CD14-positive monocyte (primary cell): ENCODE measurements at regions not wholly inside any gene's neighbourhood (a gene's known extent, or its start where the extent isn't known, plus 50 kb on each side); places are given as distances from the start of the nearest gene placed in this dataset.

Experiments
- DNase-seq, 3 donors: peaks; one replicate each; pipeline ENCODE4 v3.0.0-alpha.2; 2011 to 2022
- H2AFZ ChIP-seq: 2 replicates; pipeline ENCODE4 v1.6.0; 2012; ENCODE audit warnings: mild to moderate bottlenecking, low read depth, low read length, inconsistent platforms; ENCODE audit not compliant: insufficient read depth, poor library complexity, severe bottlenecking
- H3K27ac ChIP-seq, 2 donors: 1 replicate in 1 of 2; 2 replicates in 1 of 2; pipeline ENCODE4 v1.5.1; 2012 to 2013; ENCODE audit warnings: low read length in 2 of 2, control low read depth in 1 of 2, inconsistent platforms in 1 of 2, low read depth in 1 of 2, mild to moderate bottlenecking in 1 of 2
- H3K27me3 ChIP-seq, 2 donors: one replicate each; pipeline versions ENCODE4 v1.6.0 to v1.6.1; 2011 to 2013; ENCODE audit warnings: low read length in 2 of 2; ENCODE audit not compliant: control insufficient read depth in 2 of 2, insufficient read depth in 2 of 2
- H3K36me3 ChIP-seq, 2 donors: replicated peaks in 1 of 2; 1 replicate in 1 of 2; 2 replicates in 1 of 2; pipeline versions ENCODE4 v1.5.1 to v1.6.1; 2012 to 2013; ENCODE audit warnings: low read length in 2 of 2, control low read depth in 1 of 2, inconsistent platforms in 1 of 2, mild to moderate bottlenecking in 1 of 2; ENCODE audit not compliant: insufficient read depth in 2 of 2, control insufficient read depth in 1 of 2
- H3K4me1 ChIP-seq, 2 donors: 1 replicate in 1 of 2; 2 replicates in 1 of 2; pipeline versions ENCODE4 v1.5.1 to v1.6.1; 2012 to 2013; ENCODE audit warnings: low read length in 2 of 2, control low read depth in 1 of 2, inconsistent platforms in 1 of 2, mild to moderate bottlenecking in 1 of 2, moderate library complexity in 1 of 2; ENCODE audit not compliant: insufficient read depth in 2 of 2, control insufficient read depth in 1 of 2
- H3K4me2 ChIP-seq: replicated peaks from 2 replicates; pipeline ENCODE3; 2012; ENCODE audit warnings: low read length, moderate library complexity, mild to moderate bottlenecking; ENCODE audit not compliant: poor library complexity, severe bottlenecking; ENCODE audit errors: extremely low read depth
- H3K4me3 ChIP-seq, 3 experiments: fragments of 200-600 bp in 1 of 3; sonication (generic) in 1 of 3; replicated peaks in 1 of 3; 1 replicate in 2 of 3; 2 replicates in 1 of 3; pipeline ENCODE4 v1.5.1; 2011 to 2013; ENCODE audit warnings: low read length in 3 of 3, mild to moderate bottlenecking in 3 of 3, control low read depth in 2 of 3, low read depth in 2 of 3, inconsistent platforms in 1 of 3, moderate library complexity in 1 of 3
- H3K79me2 ChIP-seq: 2 replicates; pipeline ENCODE4 v1.6.0; 2012; ENCODE audit warnings: mild to moderate bottlenecking, control low read depth, inconsistent platforms, low read length, moderate library complexity; ENCODE audit not compliant: insufficient read depth
- H3K9ac ChIP-seq: 2 replicates; pipeline ENCODE4 v1.6.0; 2017; ENCODE audit warnings: low read length, mild to moderate bottlenecking; ENCODE audit not compliant: insufficient read depth, poor library complexity, severe bottlenecking
- H3K9me3 ChIP-seq, 2 donors: replicated peaks in 1 of 2; 1 replicate in 1 of 2; 2 replicates in 1 of 2; pipeline versions ENCODE4 v1.5.1 to v1.6.1; 2012 to 2013; ENCODE audit warnings: low read length in 2 of 2, control low read depth in 1 of 2; ENCODE audit not compliant: control insufficient read depth in 1 of 2, insufficient read depth in 1 of 2
- H4K20me1 ChIP-seq: 2 replicates; pipeline ENCODE4 v1.6.0; 2012; ENCODE audit warnings: mild to moderate bottlenecking, low read length, control low read depth, moderate library complexity; ENCODE audit not compliant: insufficient read depth
- H3K27ac Mint-ChIP-seq, 7 donors: one replicate each; pipeline ENCODE4 v1.8.0; 2020; ENCODE audit warnings: mild to moderate bottlenecking in 7 of 7, mixed read lengths in 7 of 7, moderate library complexity in 6 of 7, inconsistent platforms in 2 of 7
- H3K27me3 Mint-ChIP-seq, 3 donors: one replicate each; pipeline ENCODE4 v1.8.0; 2021 to 2022; ENCODE audit warnings: low read depth in 3 of 3, mild to moderate bottlenecking in 3 of 3, mixed read lengths in 3 of 3, moderate library complexity in 3 of 3, inconsistent platforms in 1 of 3
- H3K36me3 Mint-ChIP-seq, 2 donors: one replicate each; pipeline ENCODE4 v1.8.0; 2020; ENCODE audit warnings: mixed read lengths in 2 of 2, inconsistent platforms in 1 of 2, mild to moderate bottlenecking in 1 of 2
- H3K4me1 Mint-ChIP-seq: one replicate; pipeline ENCODE4 v1.8.0; 2020; ENCODE audit warnings: mild to moderate bottlenecking, mixed read lengths
- H3K4me3 Mint-ChIP-seq, 2 donors: one replicate each; pipeline ENCODE4 v1.8.0; 2020; ENCODE audit warnings: mild to moderate bottlenecking in 2 of 2, mixed read lengths in 2 of 2, moderate library complexity in 1 of 2
- H3K9me3 Mint-ChIP-seq, 7 donors: one replicate each; pipeline ENCODE4 v1.8.0; 2020 to 2022; ENCODE audit warnings: mixed read lengths in 7 of 7, mild to moderate bottlenecking in 6 of 7, moderate library complexity in 6 of 7, inconsistent platforms in 2 of 7
- CTCF ChIP-seq: fragments of 200-600 bp; IDR thresholded peaks from one replicate; pipeline ENCODE4 v1.8.0; 2022; ENCODE audit warnings: antibody characterized with exemption, mild to moderate bottlenecking
- WGBS: methylation state at CpG from one replicate; pipeline ENCODE4 v1.1.5; 2013; ENCODE audit warnings: missing lambda C conversion rate; ENCODE audit not compliant: insufficient coverage; 5-methylcytosine and 5-hydroxymethylcytosine counted together
- intact Hi-C, 2 donors: fragments of 100-400 bp; cut with micrococcal nuclease; formaldehyde crosslinking; loops; one replicate each; pipeline versions ENCODE4 v1.15.0 to v1.15.1; 2023

DNA sequence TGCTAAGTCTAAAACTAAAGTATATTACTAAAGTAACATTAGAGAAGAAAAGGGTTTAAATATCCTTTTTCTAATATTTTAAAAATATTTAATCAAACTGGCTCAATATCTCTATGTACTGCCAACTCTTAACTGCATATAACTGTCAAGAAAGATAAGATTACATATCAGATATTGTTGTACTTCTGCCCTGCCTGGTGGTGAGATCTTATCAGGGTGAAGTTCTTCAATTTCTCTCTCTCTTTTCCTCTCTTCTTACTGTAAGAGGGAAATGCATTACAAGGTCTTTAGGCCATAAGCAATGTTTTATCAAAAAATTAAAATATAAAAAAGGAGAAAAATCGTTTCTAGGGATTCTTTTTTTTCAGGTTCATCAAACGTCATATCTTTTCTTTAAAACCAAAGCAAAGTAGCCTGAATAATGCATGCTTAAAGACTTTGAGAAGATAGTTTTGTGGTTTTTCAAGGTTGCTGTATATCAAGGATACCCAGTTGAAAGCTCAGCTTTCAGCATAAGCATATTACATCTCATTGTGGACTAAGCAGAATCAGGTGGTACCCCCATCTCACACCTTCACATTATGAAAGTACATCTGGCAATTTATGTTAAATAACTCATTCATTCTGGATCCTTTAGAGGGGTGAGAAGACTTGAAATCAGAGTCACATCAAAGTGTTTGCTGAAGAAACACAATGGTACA, 1625.7 kb upstream of the SLC10A2 start:
- Histone ChIP-seq H3K4me1 (no peaks in the 10 kb centered on the region), H2AFZ (no peak overlapping the region), H3K4me3 (no peak overlapping the region), H4K20me1 (no peaks in the 10 kb centered on the region), H3K9ac (no peak overlapping the region), H3K9me3 (no peaks in the 10 kb centered on the region), H3K27ac (no peak overlapping the region), H3K79me2 (no peaks in the 10 kb centered on the region), H3K4me2 (no peak overlapping the region), H3K36me3 (no peaks in the 10 kb centered on the region), H3K27me3 (no peaks in the 10 kb centered on the region)
- peaks cover 0 to 7% (median 4%) of the 10 kb centered on the region in 7 donors for H3K9me3 Mint-ChIP-seq
- no peak overlapping the region for H3K27ac Mint-ChIP-seq
- intact Hi-C loops, result no loop called here
- H3K36me3 Mint-ChIP-seq, result no peaks in the 10 kb centered on the region
- H3K27me3 Mint-ChIP-seq, result no peaks in the 10 kb centered on the region
- WGBS, result no CpG with 5 or more reads among the region's 2 CpGs
- H3K4me1 Mint-ChIP-seq, result no peaks in the 10 kb centered on the region
- no peak for DNase-seq
- no peak for TF ChIP-seq CTCF
- H3K4me3 Mint-ChIP-seq, result no peak overlapping the region

DNA sequence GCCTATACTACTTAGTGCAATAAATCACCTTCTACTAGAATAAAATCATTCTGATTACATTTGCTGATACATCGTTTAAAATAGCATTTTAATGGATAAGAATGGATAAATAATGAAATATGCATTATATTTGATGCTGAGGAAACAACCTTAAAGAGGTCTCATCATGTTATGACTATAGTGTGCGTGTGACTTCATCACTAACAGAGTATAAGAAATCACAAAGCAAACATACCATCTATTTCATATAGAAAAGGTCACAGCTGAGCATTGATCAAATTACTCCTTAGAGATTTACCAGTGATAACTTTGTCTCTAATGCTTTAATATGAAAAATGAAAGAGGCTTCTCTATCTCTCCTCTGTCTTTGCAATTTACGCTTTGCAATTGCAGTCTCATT, 1620.3 kb upstream of the SLC10A2 start:
- Histone ChIP-seq H3K36me3 (no peaks in the 10 kb centered on the region), H3K4me1 (no peaks in the 10 kb centered on the region), H3K9ac (no peak overlapping the region), H3K4me2 (no peak overlapping the region), H3K9me3 (no peaks in the 10 kb centered on the region), H3K27me3 (no peaks in the 10 kb centered on the region), H4K20me1 (no peaks in the 10 kb centered on the region), H2AFZ (no peak overlapping the region), H3K4me3 (no peak overlapping the region), H3K27ac (no peak overlapping the region), H3K79me2 (no peaks in the 10 kb centered on the region)
- Mint-ChIP-seq H3K36me3 (no peaks in the 10 kb centered on the region), H3K9me3 (peaks cover 0 to 8% (median 0%) of the 10 kb centered on the region in 7 donors), H3K4me3 (no peak overlapping the region), H3K4me1 (no peaks in the 10 kb centered on the region), H3K27ac (no peak overlapping the region), H3K27me3 (no peaks in the 10 kb centered on the region)
- no peak for TF ChIP-seq CTCF
- intact Hi-C loops, result no loop called here
- whole genome bisulfite sequencing, result no CpG with 5 or more reads among the region's 3 CpGs
- no peak for DNase-seq
